CD4-positive, CD25-positive, alpha-beta regulatory T cell (primary cell): ENCODE measurements at regions not wholly inside any gene's neighbourhood (a gene's known extent, or its start where the extent isn't known, plus 50 kb on each side); places are given as distances from the start of the nearest gene placed in this dataset.

Source experiments
- ATAC-seq, 2 donors: fragments of 150-1000 bp; cut with Tn5 transposase; one replicate each; pipeline ENCODE4 v1.10.0; 2021; ENCODE audit warnings: low read depth in 2 of 2, moderate number of reproducible peaks in 2 of 2, moderate library complexity in 1 of 2
- DNase-seq, 3 donors: peaks; one replicate each; pipeline versions ENCODE4 v3.0.0 to v3.0.0-alpha.2; 2012 to 2022; ENCODE audit warnings: mixed read lengths in 1 of 3
- H3K27ac ChIP-seq: one replicate; pipeline ENCODE4 v1.7.0; 2013; ENCODE audit warnings: mild to moderate bottlenecking, low read length; ENCODE audit not compliant: insufficient read depth, poor library complexity, severe bottlenecking
- H3K27me3 ChIP-seq: one replicate; pipeline ENCODE4 v1.7.0; 2013; ENCODE audit warnings: low read length; ENCODE audit not compliant: control insufficient read depth, insufficient read depth
- H3K36me3 ChIP-seq: one replicate; pipeline ENCODE4 v1.7.0; 2013; ENCODE audit warnings: mild to moderate bottlenecking, low read length, moderate library complexity; ENCODE audit not compliant: control insufficient read depth, insufficient read depth
- H3K4me1 ChIP-seq: 2 replicates; pipeline ENCODE4 v1.7.0; 2013; ENCODE audit warnings: mild to moderate bottlenecking, low read length; ENCODE audit not compliant: insufficient read depth, control insufficient read depth, poor library complexity, severe bottlenecking
- H3K4me3 ChIP-seq: one replicate; pipeline ENCODE4 v1.7.0; 2013; ENCODE audit warnings: low read depth, mild to moderate bottlenecking, low read length, moderate library complexity
- H3K9me3 ChIP-seq, 2 experiments: 1 replicate in 1 of 2; 2 replicates in 1 of 2; pipeline ENCODE4 v1.7.0; 2013; ENCODE audit warnings: low read length in 2 of 2, mild to moderate bottlenecking in 1 of 2, moderate library complexity in 1 of 2; ENCODE audit not compliant: control insufficient read depth in 2 of 2
- H3K27ac Mint-ChIP-seq, 3 donors: one replicate each; pipeline ENCODE4 v1.8.0; 2020 to 2022; ENCODE audit warnings: mild to moderate bottlenecking in 3 of 3, mixed read lengths in 3 of 3, moderate library complexity in 2 of 3
- H3K27me3 Mint-ChIP-seq: one replicate; pipeline ENCODE4 v1.8.0; 2022; ENCODE audit warnings: mild to moderate bottlenecking, mixed read lengths
- H3K36me3 Mint-ChIP-seq: one replicate; pipeline ENCODE4 v1.8.0; 2020; ENCODE audit warnings: mixed read lengths
- H3K4me1 Mint-ChIP-seq, 4 donors: one replicate each; pipeline ENCODE4 v1.8.0; 2020 to 2022; ENCODE audit warnings: mixed read lengths in 4 of 4, mild to moderate bottlenecking in 1 of 4
- H3K4me3 Mint-ChIP-seq, 4 donors: one replicate each; pipeline ENCODE4 v1.8.0; 2020 to 2022; ENCODE audit warnings: mild to moderate bottlenecking in 4 of 4, mixed read lengths in 4 of 4, moderate library complexity in 3 of 4
- H3K9me3 Mint-ChIP-seq, 7 donors: one replicate each; pipeline ENCODE4 v1.8.0; 2020 to 2022; ENCODE audit warnings: mixed read lengths in 7 of 7, mild to moderate bottlenecking in 3 of 7, moderate library complexity in 2 of 7

GRCh38 chrX:46366381-46367207, 178.6 kb downstream of the ZNF674 start:
- DNase-seq (no peak), ATAC-seq (no peak)
- H3K27ac ChIP-seq, result no peak overlapping the region
- H3K4me1 ChIP-seq, result no peaks in the 10 kb centered on the region
- no peak overlapping the region for H3K4me3 Mint-ChIP-seq
- no peaks in the 10 kb centered on the region for H3K36me3 ChIP-seq
- H3K36me3 Mint-ChIP-seq, result no peaks in the 10 kb centered on the region
- no peaks in the 10 kb centered on the region for H3K9me3 ChIP-seq
- no peak overlapping the region for H3K4me3 ChIP-seq
- no peak overlapping the region for H3K27ac Mint-ChIP-seq
- H3K27me3 Mint-ChIP-seq, result no peaks in the 10 kb centered on the region
- peaks cover 0 to 2% (median 0%) of the 10 kb centered on the region in 7 donors for H3K9me3 Mint-ChIP-seq
- no peaks in the 10 kb centered on the region for H3K4me1 Mint-ChIP-seq
- no peaks in the 10 kb centered on the region for H3K27me3 ChIP-seq

GRCh38 chrX:46354481-46354880, 190.7 kb downstream of the ZNF674 start:
- Histone ChIP-seq H3K4me1 (no peaks in the 10 kb centered on the region), H3K27me3 (no peaks in the 10 kb centered on the region), H3K36me3 (no peaks in the 10 kb centered on the region), H3K4me3 (no peak overlapping the region), H3K27ac (no peak overlapping the region), H3K9me3 (no peaks in the 10 kb centered on the region)
- DNase-seq (no peak), ATAC-seq (no peak)
- H3K27ac Mint-ChIP-seq, result no peak overlapping the region
- H3K27me3 Mint-ChIP-seq, result peaks cover 7% of the 10 kb centered on the region
- H3K4me3 Mint-ChIP-seq, result no peak overlapping the region
- peaks cover 0 to 10% (median 2%) of the 10 kb centered on the region in 7 donors for H3K9me3 Mint-ChIP-seq
- no peaks in the 10 kb centered on the region for H3K4me1 Mint-ChIP-seq
- no peaks in the 10 kb centered on the region for H3K36me3 Mint-ChIP-seq

GRCh38 chrX:46341767-46342322, 203.4 kb downstream of the ZNF674 start:
- H3K4me3 Mint-ChIP-seq, result no peak overlapping the region
- no peaks in the 10 kb centered on the region for H3K4me1 Mint-ChIP-seq
- Histone ChIP-seq H3K36me3 (no peaks in the 10 kb centered on the region), H3K9me3 (no peaks in the 10 kb centered on the region), H3K4me3 (no peak overlapping the region), H3K27me3 (no peaks in the 10 kb centered on the region), H3K4me1 (no peaks in the 10 kb centered on the region), H3K27ac (no peak overlapping the region)
- H3K9me3 Mint-ChIP-seq, result peaks cover 0 to 2% (median 0%) of the 10 kb centered on the region in 7 donors
- DNase-seq, result no peak
- no peaks in the 10 kb centered on the region for H3K36me3 Mint-ChIP-seq
- ATAC-seq, result no peak
- H3K27me3 Mint-ChIP-seq, result no peaks in the 10 kb centered on the region
- no peak overlapping the region for H3K27ac Mint-ChIP-seq

GRCh38 chrX:46340696-46341095, 204.5 kb downstream of the ZNF674 start:
- H3K9me3 Mint-ChIP-seq, result peaks cover 0 to 2% (median 0%) of the 10 kb centered on the region in 7 donors
- DNase-seq (no peak), ATAC-seq (no peak)
- no peaks in the 10 kb centered on the region for H3K4me1 Mint-ChIP-seq
- no peaks in the 10 kb centered on the region for H3K9me3 ChIP-seq
- H3K27ac Mint-ChIP-seq, result no peak overlapping the region
- H3K36me3 ChIP-seq, result no peaks in the 10 kb centered on the region
- H3K36me3 Mint-ChIP-seq, result no peaks in the 10 kb centered on the region
- no peak overlapping the region for H3K4me3 Mint-ChIP-seq
- H3K27ac ChIP-seq, result no peak overlapping the region
- no peak overlapping the region for H3K4me3 ChIP-seq
- peaks cover 4% of the 10 kb centered on the region for H3K27me3 Mint-ChIP-seq
- no peaks in the 10 kb centered on the region for H3K27me3 ChIP-seq
- H3K4me1 ChIP-seq, result no peaks in the 10 kb centered on the region

GRCh38 chrX:46333550-46333949, 211.7 kb downstream of the ZNF674 start:
- Histone ChIP-seq H3K27me3 (no peaks in the 10 kb centered on the region), H3K9me3 (no peaks in the 10 kb centered on the region), H3K27ac (no peak overlapping the region), H3K4me1 (no peaks in the 10 kb centered on the region), H3K4me3 (no peak overlapping the region), H3K36me3 (no peaks in the 10 kb centered on the region)
- Mint-ChIP-seq H3K4me3 (no peak overlapping the region), H3K4me1 (peaks cover 0 to 3% (median 0%) of the 10 kb centered on the region in 4 donors), H3K9me3 (peaks cover 0 to 1% (median 0%) of the 10 kb centered on the region in 7 donors), H3K27ac (no peak overlapping the region), H3K27me3 (peaks cover 4% of the 10 kb centered on the region), H3K36me3 (no peaks in the 10 kb centered on the region)
- ATAC-seq (no peak), DNase-seq (no peak)

GRCh38 chrX:46330981-46331380, 214.2 kb downstream of the ZNF674 start:
- Histone ChIP-seq H3K27me3 (no peaks in the 10 kb centered on the region), H3K27ac (no peak overlapping the region), H3K4me1 (no peaks in the 10 kb centered on the region), H3K36me3 (no peaks in the 10 kb centered on the region), H3K4me3 (no peak overlapping the region), H3K9me3 (no peaks in the 10 kb centered on the region)
- Mint-ChIP-seq H3K27ac (no peak overlapping the region), H3K4me1 (peaks cover 0 to 3% (median 0%) of the 10 kb centered on the region in 4 donors), H3K27me3 (peaks cover 1% of the 10 kb centered on the region), H3K36me3 (no peaks in the 10 kb centered on the region), H3K9me3 (peaks cover 0 to 1% (median 0%) of the 10 kb centered on the region in 7 donors), H3K4me3 (no peak overlapping the region)
- ATAC-seq (no peak), DNase-seq (no peak)

GRCh38 chrX:46330513-46330912, 214.7 kb downstream of the ZNF674 start:
- H3K27ac ChIP-seq, result no peak overlapping the region
- H3K4me1 ChIP-seq, result no peaks in the 10 kb centered on the region
- H3K4me3 ChIP-seq, result no peak overlapping the region
- Mint-ChIP-seq H3K36me3 (no peaks in the 10 kb centered on the region), H3K9me3 (peaks cover 0 to 1% (median 0%) of the 10 kb centered on the region in 7 donors), H3K27me3 (no peaks in the 10 kb centered on the region), H3K4me3 (no peak overlapping the region), H3K4me1 (peaks cover 0 to 3% (median 0%) of the 10 kb centered on the region in 4 donors), H3K27ac (no peak overlapping the region)
- no peaks in the 10 kb centered on the region for H3K27me3 ChIP-seq
- DNase-seq (no peak), ATAC-seq (no peak)
- no peaks in the 10 kb centered on the region for H3K36me3 ChIP-seq
- no peaks in the 10 kb centered on the region for H3K9me3 ChIP-seq

- H3K4me3 ChIP-seq, result no peak overlapping the region
- DNase-seq (no peak), ATAC-seq (no peak)
- H3K27me3 ChIP-seq, result no peaks in the 10 kb centered on the region
- no peaks in the 10 kb centered on the region for H3K9me3 ChIP-seq
- H3K27ac ChIP-seq, result no peak overlapping the region
- H3K4me1 Mint-ChIP-seq, result peaks cover 0 to 6% (median 3%) of the 10 kb centered on the region in 4 donors
- H3K36me3 ChIP-seq, result no peaks in the 10 kb centered on the region
- no peak overlapping the region for H3K27ac Mint-ChIP-seq
- H3K9me3 Mint-ChIP-seq, result no peaks in the 10 kb centered on the region
- H3K4me3 Mint-ChIP-seq, result no peak overlapping the region
- H3K27me3 Mint-ChIP-seq, result no peaks in the 10 kb centered on the region
- H3K4me1 ChIP-seq, result no peaks in the 10 kb centered on the region
- no peaks in the 10 kb centered on the region for H3K36me3 Mint-ChIP-seq
Measured at GRCh38 chrX:46328133-46328532, 217.1 kb downstream of the ZNF674 start.
